PC-9 (cell line): ENCODE measurements at regions not wholly inside any gene's neighbourhood (a gene's known extent, or its start where the extent isn't known, plus 50 kb on each side); places are given as distances from the start of the nearest gene placed in this dataset.

Source experiments
- CTCF ChIP-seq: fragments of 200-600 bp; sonication (generic); conservative IDR thresholded peaks from 2 replicates; pipeline ENCODE4 v1.6.1; 2017; ENCODE audit warnings: mixed run types, antibody characterized with exemption, mild to moderate bottlenecking, moderate library complexity
- EZH2 ChIP-seq: fragments of 200-600 bp; sonication (generic); IDR thresholded peaks from 2 replicates; pipeline ENCODE4 v1.8.0; 2017; ENCODE audit warnings: antibody characterized with exemption, low read depth

DNA sequence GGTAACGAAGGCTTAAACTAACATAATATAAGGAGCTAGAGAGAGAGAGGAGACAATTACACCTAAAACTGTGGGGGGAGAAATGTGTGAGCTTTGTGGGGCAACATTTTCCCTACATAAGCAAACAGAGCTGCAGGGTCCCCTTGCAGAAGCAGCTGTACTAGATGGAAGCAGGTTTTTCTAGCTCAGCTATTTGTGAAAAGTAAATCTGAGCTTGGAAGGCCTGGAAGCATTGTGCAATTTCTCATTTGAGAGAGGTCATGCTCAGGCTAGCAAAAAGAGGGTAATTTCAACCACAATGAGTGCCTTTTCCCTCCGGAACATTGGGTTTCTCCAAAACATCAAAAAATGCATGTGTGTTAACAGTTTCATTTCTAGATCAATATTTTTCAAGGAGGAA lies 130.0 kb downstream of the ARL4C start:
- TF ChIP-seq EZH2 (no peak), CTCF (no peak)
